ENCODE measurements at regions not wholly inside any gene's neighbourhood (a gene's known extent, or its start where the extent isn't known, plus 50 kb on each side); places are given as distances from the start of the nearest gene placed in this dataset.
"Not testable (repeated sequence)": the region's sequence is repeated elsewhere in the genome, so short reads cannot be mapped to it uniquely, and the experiment has no call there.

GRCh38 chr10:31135171-31135570, 103.5 kb upstream of the ZNF438 start:
- FAIRE-seq (no peak), ATAC-seq (no peak), DNase-seq (ENCODE audit: low spot score) (no peak)
- intact Hi-C loops (cut with micrococcal nuclease; ENCODE audit: unreplicated experiment), result no loop called here
- H3K27ac ChIP-seq (ENCODE audit: extremely low read length, insufficient read depth, low read length), result no peak overlapping the region
- peaks cover 0 to 6% of the 10 kb centered on the region in 2 experiments; a peak in 2 of 5 replicates for H3K27me3 ChIP-seq (ENCODE audit: control insufficient read depth in 1 of 2, insufficient read depth in 2 of 2, low read length in 2 of 2)
- ChIA-PET CTCF (ENCODE audit: low intra/inter-chr PET ratio, low total read pairs) (no interaction called here), POLR2A (no interaction called here)
- H3K9me3 ChIP-seq (ENCODE audit: low read length), result no peaks in the 10 kb centered on the region
- no peak overlapping the region for H3K4me2 ChIP-seq (ENCODE audit: low read depth, low read length)
- H3K4me3 ChIP-seq (replicated peaks in 1 of 3; ENCODE audit: insufficient read depth in 1 of 3, low read depth in 2 of 3, low read length in 3 of 3), result no peak overlapping the region
- H3K9ac ChIP-seq (ENCODE audit: insufficient read depth, low read depth, low read length), result no peak overlapping the region
- no peak overlapping the region for H2AFZ ChIP-seq (ENCODE audit: low read length)
- WGBS (ENCODE audit: low lambda C conversion rate), result 25% methylated on average over 6 of the region's 6 CpGs
- H3K79me2 ChIP-seq (ENCODE audit: insufficient read depth, low read length), result no peaks in the 10 kb centered on the region
- no peaks in the 10 kb centered on the region; the same call in 1 of the 2 replicates for H3K4me1 ChIP-seq (ENCODE audit: insufficient read depth, low read length)
- no TSS peak for BruUV-seq (replicated peaks)
- no peak for TF ChIP-seq ELK4 (CRISPR knock-in tag; IDR thresholded peaks at IDR 0.05; ENCODE audit: borderline replicate concordance)
- no peak for TF ChIP-seq ZNF883 (CRISPR knock-in tag; IDR thresholded peaks at IDR 0.05; ENCODE audit: not compliant biosample characterization)
- TF ChIP-seq, protein P1, sequence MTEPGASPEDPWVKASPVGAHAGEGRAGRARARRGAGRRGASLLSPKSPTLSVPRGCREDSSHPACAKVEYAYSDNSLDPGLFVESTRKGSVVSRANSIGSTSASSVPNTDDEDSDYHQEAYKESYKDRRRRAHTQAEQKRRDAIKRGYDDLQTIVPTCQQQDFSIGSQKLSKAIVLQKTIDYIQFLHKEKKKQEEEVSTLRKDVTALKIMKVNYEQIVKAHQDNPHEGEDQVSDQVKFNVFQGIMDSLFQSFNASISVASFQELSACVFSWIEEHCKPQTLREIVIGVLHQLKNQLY (CRISPR knock-in tag; IDR thresholded peaks at IDR 0.05), result no peak
- TF ChIP-seq, protein P2, sequence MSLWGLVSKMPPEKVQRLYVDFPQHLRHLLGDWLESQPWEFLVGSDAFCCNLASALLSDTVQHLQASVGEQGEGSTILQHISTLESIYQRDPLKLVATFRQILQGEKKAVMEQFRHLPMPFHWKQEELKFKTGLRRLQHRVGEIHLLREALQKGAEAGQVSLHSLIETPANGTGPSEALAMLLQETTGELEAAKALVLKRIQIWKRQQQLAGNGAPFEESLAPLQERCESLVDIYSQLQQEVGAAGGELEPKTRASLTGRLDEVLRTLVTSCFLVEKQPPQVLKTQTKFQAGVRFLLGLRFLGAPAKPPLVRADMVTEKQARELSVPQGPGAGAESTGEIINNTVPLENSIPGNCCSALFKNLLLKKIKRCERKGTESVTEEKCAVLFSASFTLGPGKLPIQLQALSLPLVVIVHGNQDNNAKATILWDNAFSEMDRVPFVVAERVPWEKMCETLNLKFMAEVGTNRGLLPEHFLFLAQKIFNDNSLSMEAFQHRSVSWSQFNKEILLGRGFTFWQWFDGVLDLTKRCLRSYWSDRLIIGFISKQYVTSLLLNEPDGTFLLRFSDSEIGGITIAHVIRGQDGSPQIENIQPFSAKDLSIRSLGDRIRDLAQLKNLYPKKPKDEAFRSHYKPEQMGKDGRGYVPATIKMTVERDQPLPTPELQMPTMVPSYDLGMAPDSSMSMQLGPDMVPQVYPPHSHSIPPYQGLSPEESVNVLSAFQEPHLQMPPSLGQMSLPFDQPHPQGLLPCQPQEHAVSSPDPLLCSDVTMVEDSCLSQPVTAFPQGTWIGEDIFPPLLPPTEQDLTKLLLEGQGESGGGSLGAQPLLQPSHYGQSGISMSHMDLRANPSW (CRISPR knock-in tag; IDR thresholded peaks at IDR 0.05; ENCODE audit: borderline replicate concordance), result no peak
- no peaks in the 10 kb centered on the region for H3K36me3 ChIP-seq (replicated peaks in 1 of 2; ENCODE audit: control insufficient read depth in 1 of 2, insufficient read depth in 2 of 2, low read length in 2 of 2)
- in situ Hi-C loops (cut with HindIII; ENCODE audit: extremely low pct_ligation_motif_present, low pct_unique_long_range_greater_than_20kb), result no loop called here
- no peaks in the 10 kb centered on the region for H4K20me1 ChIP-seq (ENCODE audit: insufficient read depth, low read length)

GRCh38 chr10:31135791-31136190, 104.1 kb upstream of the ZNF438 start:
- H4K20me1 ChIP-seq (ENCODE audit: insufficient read depth, low read length); H3K27me3 ChIP-seq (ENCODE audit: control insufficient read depth in 1 of 2, insufficient read depth in 2 of 2, low read length in 2 of 2); POLR2A ChIA-PET; intact Hi-C loops (cut with micrococcal nuclease; ENCODE audit: unreplicated experiment); H3K36me3 ChIP-seq (replicated peaks in 1 of 2; ENCODE audit: control insufficient read depth in 1 of 2, insufficient read depth in 2 of 2, low read length in 2 of 2); FAIRE-seq; BruUV-seq (replicated peaks); H3K4me1 ChIP-seq (ENCODE audit: insufficient read depth, low read length); H3K27ac ChIP-seq (ENCODE audit: extremely low read length, insufficient read depth, low read length); in situ Hi-C loops (cut with HindIII; ENCODE audit: extremely low pct_ligation_motif_present, low pct_unique_long_range_greater_than_20kb); H2AFZ ChIP-seq (ENCODE audit: low read length); DNase-seq (ENCODE audit: low spot score); H3K4me2 ChIP-seq (ENCODE audit: low read depth, low read length); ATAC-seq; H3K9ac ChIP-seq (ENCODE audit: insufficient read depth, low read depth, low read length); CTCF ChIA-PET (ENCODE audit: low intra/inter-chr PET ratio, low total read pairs); H3K4me3 ChIP-seq (replicated peaks in 1 of 3; ENCODE audit: insufficient read depth in 1 of 3, low read depth in 2 of 3, low read length in 3 of 3); H3K79me2 ChIP-seq (ENCODE audit: insufficient read depth, low read length); H3K9me3 ChIP-seq (ENCODE audit: low read length): not testable (repeated sequence)
- 60% methylated on average over 6 of the region's 8 CpGs for WGBS (ENCODE audit: low lambda C conversion rate)
